Esophagus muscularis mucosa (tissue), 4 donors: ENCODE measurements at regions not wholly inside any gene's neighbourhood (a gene's known extent, or its start where the extent isn't known, plus 50 kb on each side); places are given as distances from the start of the nearest gene placed in this dataset.

Source experiments
- EP300 ChIP-seq: sonication (generic); formaldehyde crosslinking; IDR thresholded peaks from one replicate; pipeline ENCODE4 v1.6.1; 2017; ENCODE audit warnings: antibody characterized with exemption
- POLR2A ChIP-seq: fragments of 450-650 bp; IDR thresholded peaks from one replicate; pipeline ENCODE4 v1.6.1; 2017; ENCODE audit warnings: antibody characterized with exemption, moderate library complexity, mild to moderate bottlenecking, low read depth
- POLR2AphosphoS5 ChIP-seq, 2 donors: sonication (generic); formaldehyde crosslinking; IDR thresholded peaks; one replicate each; pipeline ENCODE4 v1.6.1; 2017; ENCODE audit warnings: antibody characterized with exemption in 2 of 2
- TF ChIP-seq, protein P1 (sequence below), 3 experiments: fragments of 200-600 bp in 2 of 3; fragments of 450-650 bp in 1 of 3; sonication (generic) in 2 of 3; IDR thresholded peaks; one replicate each; pipeline ENCODE4 v1.5.1; 2017 to 2019; ENCODE audit warnings: antibody characterized with exemption in 3 of 3, mild to moderate bottlenecking in 2 of 3, moderate library complexity in 1 of 3

DNA sequence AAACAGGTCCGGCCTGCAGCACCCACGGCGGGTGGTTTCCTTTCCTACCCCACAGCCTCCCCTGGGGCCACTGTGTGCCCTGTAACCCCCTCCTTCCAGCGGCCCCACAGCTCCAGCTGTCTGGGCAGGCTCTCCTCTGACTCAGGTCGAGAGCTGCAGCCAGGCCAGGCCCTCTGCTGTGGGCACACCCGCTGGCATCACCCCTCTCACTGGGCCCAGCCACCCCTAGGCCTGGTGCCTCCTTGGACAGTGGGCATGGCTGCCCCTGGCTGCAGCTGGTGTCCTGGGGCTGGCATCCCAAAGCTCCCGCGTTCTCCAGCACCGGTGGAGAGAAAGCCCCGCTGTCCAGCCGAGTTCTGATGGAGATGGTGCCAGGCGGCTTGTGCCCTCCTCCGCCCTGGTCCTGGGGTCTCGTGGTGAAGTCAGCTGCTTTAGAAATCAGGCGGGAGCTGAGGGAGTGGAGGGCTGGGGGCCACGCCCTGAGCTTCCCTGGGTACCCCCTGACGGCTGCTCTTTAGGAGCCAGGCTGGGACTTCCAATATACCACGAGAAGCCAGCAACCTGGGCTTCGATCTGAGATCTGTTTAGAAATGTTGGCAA, 114.9 kb downstream of the KIF26A start:
- TF ChIP-seq, protein P1, sequence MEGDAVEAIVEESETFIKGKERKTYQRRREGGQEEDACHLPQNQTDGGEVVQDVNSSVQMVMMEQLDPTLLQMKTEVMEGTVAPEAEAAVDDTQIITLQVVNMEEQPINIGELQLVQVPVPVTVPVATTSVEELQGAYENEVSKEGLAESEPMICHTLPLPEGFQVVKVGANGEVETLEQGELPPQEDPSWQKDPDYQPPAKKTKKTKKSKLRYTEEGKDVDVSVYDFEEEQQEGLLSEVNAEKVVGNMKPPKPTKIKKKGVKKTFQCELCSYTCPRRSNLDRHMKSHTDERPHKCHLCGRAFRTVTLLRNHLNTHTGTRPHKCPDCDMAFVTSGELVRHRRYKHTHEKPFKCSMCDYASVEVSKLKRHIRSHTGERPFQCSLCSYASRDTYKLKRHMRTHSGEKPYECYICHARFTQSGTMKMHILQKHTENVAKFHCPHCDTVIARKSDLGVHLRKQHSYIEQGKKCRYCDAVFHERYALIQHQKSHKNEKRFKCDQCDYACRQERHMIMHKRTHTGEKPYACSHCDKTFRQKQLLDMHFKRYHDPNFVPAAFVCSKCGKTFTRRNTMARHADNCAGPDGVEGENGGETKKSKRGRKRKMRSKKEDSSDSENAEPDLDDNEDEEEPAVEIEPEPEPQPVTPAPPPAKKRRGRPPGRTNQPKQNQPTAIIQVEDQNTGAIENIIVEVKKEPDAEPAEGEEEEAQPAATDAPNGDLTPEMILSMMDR (IDR thresholded peaks at IDR 0.05): no peak
- TF ChIP-seq POLR2A (no peak), POLR2AphosphoS5 (IDR thresholded peaks at IDR 0.05) (no peak), EP300 (no peak)
